Anterior cingulate cortex (tissue), 58 donors: ENCODE measurements at regions not wholly inside any gene's neighbourhood (a gene's known extent, or its start where the extent isn't known, plus 50 kb on each side); places are given as distances from the start of the nearest gene placed in this dataset.
A peak's percentile ranks its signal among the peaks of the same experiment; 100 is the strongest.
"Not testable (repeated sequence)": the region's sequence is repeated elsewhere in the genome, so short reads cannot be mapped to it uniquely, and the experiment has no call there.

ENCODE experiments used
- DNase-seq, 58 donors: peaks; one replicate each; lab custom pipeline; 2025; lab: John Stamatoyannopoulos, UW

DNA sequence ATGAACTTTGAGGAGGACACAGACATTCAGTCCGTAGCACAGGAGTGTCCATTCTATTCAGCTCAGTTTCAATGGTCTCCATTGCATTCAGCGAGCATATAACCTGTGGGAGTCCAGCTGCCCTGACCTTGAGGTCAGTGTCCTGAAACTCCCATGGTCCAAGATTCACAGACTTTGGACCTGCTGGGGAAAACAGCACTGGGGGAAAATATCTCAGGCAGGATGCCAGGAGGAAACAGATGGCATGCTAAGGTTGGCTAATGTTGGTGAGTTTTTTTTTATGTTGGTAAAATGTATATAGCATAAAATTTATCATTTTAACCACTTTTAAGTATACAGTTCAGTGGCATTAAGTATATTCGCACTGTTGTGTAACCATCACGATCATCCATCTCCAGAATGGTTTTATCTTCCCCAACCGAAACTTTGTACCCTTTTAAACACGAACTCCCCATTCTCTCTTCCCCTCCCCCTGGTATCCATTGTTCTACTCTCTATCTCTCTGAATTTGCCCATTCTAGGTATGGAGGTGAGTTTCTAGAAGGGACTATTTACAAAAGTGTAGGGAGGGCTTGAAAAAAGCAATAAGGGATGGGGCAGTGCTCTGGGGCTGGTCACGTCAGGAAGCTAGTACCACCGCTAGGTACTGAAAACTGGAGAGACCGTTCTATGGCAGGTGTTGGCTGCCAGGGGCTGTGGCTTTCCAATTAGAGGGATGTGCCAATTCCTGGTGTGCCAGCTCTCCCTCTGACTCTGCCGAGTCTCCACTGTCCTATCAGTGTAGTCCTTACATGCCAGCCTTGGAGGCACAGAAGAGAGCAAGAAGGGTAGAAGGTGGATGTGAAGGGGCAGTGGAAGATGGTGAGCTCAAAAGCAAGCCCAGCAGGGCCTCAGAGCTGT, 85.3 kb downstream of the FOXD2 start:
- DNase-seq = no peak

DNA sequence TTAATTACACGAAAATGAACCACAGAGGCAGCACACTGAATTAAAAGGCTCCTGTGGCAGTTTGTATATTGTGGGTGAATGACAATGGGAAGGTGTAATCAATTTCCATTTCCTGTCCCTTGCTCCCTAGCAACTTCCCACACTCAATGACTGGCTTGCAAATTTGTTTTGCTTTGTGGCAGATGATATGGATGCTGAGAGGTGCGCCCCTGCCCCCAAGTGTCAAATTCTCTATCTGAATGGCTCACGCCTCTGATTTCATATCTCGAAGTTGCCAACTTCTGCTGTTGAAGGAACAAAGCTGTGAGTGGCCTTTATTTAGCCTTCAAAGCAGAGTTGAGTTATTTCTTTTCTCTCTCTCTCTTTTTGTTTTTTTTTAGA, 86.0 kb downstream of the FOXD2 start:
- DNase-seq = no peak

GRCh38 chr1:47524272-47524671, 86.4 kb downstream of the FOXD2 start:
- DNase-seq = no peak

DNA sequence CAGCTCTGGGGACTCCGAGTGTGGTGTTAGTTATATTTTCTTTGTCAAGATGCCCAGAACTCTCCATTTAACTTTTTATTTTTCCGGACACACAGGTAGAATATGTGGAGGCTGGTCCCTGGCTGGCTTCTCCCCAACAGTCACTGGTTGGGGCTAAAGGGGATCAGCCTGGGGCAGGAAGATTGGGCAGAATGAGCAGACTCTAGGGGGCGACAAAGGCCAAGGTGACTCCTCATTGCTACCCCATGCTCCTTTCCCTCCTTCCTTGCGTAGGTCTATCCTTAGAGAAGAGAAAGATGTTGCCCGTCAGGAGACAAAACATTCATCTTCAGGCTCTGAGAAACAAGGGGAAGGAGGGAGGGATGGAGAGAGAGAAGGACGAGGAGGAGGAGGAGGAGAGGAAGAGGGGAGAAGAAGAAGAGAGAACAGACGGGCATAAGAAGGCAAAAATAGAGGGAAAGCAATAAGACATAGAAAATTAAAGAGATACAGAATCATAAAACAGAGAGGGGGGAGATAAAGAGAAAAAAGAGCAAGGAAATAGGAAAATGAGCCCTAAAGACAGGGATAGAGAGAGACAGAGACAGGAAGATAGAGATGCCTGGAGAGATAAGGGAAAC, 89.9 kb downstream of the FOXD2 start:
- no peak for DNase-seq

- no peak for DNase-seq
Observed at GRCh38 chr1:47529520-47530098, 91.8 kb downstream of the FOXD2 start.

GRCh38 chr1:47532921-47533792, 95.3 kb downstream of the FOXD2 start:
- DNase-seq = peak in 26 of 58 donors; percentile 5 to 42 (median 16)

GRCh38 chr1:47533793-47534328, 96.0 kb downstream of the FOXD2 start:
- no peak for DNase-seq

DNA sequence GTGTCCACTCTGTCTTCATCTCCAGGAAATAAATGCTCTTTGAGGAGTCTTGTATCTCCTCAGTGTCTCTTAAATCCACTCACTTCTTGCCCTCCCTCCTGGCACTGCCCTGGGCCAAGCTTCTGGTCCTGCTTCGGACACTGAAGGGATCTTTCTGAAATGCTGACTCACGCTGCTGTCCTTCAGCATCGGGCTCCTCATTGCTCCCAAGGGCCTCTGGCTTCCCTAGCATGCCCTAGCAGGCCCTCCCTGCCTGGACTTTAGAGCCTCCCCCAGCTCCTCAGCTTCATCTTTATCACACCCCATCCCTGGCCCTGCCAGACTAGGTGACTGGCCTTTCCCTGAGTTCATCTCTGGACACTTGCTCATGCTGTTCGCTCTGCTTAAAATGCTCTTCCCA, 96.6 kb downstream of the FOXD2 start:
- no peak for DNase-seq

- DNase-seq = no peak
Observed at GRCh38 chr1:47536646-47537118, 98.8 kb downstream of the FOXD2 start.

DNA sequence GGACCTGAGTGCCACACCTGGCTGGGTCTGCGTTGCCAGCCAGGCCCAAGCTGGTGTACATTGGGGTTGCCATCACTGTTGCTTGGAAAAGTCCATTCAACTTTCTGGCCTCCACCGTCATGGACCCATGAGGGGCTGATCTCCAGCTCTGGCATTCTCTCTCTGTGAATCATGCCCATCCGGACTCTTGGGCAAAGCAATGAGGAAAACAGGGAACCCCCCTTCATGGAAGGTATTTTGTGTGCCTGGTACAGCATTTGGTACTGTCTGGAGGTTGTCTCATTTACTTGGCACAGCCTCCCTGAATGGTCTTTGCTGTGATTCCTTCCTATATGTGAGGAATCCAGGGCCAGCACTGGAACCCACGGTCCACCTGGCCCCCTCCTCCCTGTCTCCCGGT, 99.4 kb downstream of the FOXD2 start:
- DNase-seq = no peak

DNA sequence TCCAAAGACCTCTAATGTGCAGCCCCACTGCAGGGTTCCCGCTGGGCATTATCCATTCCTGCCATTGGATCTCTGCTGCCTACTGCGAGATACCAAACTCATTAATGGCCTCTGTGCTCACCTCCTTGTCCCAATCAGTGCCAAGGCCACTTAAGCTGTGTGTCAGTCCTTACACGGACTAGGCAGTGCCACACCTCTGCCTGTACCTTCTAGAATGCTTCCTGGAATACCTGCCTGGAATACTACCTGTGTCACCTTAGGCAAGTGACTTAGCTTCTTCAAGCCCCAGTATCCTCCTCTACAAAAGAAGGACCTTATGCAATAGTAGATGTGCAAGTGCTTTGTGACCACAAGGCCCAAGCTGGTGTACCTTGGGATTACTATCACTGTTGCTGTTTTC, 100.1 kb downstream of the FOXD2 start:
- DNase-seq = no peak

DNA sequence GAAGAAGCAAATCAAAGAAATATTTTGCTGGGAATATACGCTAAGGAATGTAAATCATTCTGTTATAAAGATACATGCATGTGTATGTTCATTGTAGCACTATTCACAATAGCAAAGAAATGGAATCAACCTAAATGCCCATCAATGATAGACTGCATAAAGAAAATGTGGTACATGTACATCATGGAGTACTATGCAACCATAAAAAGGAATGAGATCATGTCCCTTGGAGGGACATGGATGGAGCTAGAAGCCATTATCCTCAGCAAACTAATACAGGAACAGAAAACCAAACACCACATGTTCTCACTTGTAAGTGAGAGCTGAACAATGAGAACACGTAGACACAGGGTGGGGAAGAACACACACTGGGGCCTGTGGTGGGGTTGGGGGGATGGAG, 100.7 kb downstream of the FOXD2 start:
- DNase-seq = not testable (repeated sequence)

- DNase-seq = not testable (repeated sequence)
Observed at GRCh38 chr1:47541705-47542104, 103.9 kb downstream of the FOXD2 start.

- not testable (repeated sequence) for DNase-seq
Observed at GRCh38 chr1:47543089-47543488, 105.2 kb downstream of the FOXD2 start.

- no peak for DNase-seq
Observed at GRCh38 chr1:47545912-47546483, 108.2 kb downstream of the FOXD2 start.

DNA sequence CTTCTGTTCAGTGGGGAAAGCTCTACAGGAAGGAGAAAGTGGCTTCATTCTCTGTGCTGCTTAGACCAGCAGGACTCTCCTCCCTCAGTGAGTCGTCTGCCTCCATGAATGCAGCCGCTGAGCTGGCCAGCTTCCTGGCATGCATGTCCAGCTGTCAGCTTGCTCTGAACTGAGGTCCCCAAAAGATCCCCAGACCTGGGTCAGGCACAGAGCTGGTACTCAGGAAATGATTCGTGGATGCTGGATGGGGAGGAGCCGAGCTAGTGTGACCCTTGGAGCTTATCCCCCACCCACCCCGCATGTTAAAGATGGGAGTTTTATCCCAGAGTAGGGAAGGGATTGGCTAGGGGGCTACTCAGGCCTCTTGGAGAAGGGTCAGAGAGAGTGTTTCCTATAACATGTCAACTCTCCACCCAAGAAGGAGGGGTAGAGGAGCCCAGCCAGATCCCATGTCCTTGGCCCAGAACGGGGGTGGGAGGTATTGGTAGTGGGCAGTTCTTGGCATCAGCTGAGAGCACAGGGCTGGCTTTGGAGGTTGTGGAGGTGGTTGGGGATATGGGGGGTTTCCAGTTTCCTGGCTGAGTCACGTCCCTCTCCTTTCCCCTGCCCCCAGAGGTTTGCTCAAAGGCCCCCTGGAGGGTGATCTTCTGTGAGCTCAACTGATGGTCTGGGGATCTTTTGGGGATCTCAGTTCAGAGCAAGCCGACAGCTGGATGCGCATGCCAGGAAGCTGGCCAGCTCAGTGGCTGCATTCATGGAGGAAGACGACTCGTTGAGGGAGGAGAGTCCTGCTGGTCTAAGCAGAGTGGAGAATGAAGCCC, 110.1 kb downstream of the FOXD2 start:
- DNase-seq = no peak

DNA sequence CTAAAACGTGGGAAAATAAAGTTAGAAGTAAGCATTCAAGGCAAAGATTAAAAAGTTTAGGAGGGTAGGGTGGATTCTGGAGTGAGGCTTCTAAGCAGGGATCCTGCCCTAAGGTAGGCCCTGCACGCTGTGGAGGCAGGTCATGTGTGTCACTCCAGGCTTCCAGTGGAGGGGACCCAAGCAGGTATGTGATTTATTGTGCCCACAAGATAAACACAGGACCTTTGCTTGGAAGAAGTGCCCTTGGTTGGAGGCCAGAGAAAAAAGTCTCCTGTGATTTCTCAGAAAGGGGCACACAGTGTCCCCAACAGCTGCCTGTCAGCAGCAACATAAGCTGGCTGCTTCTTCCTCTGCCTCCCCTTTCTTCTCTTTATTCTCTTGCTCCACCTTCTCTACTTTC, 110.8 kb downstream of the FOXD2 start:
- DNase-seq = no peak

DNA sequence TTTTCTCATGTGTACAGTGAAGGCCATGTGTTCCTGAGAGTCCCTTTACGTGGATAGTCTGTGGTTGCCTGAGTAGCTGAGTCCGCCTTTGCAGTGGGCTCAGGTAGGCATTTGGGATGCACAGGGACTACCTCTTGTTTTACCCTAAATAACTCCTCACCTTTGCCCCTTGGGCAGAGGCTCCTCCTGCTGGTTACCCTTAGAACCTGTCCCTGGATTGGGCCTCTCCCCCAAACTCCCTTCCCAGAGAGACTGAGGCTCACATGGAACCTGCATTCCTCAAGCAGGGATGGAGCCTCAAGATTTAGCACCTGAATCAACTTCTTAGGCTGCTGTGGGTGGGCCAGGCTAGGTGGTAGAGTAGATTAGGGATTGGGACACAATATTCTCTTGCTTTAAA, 111.7 kb downstream of the FOXD2 start:
- no peak for DNase-seq

DNA sequence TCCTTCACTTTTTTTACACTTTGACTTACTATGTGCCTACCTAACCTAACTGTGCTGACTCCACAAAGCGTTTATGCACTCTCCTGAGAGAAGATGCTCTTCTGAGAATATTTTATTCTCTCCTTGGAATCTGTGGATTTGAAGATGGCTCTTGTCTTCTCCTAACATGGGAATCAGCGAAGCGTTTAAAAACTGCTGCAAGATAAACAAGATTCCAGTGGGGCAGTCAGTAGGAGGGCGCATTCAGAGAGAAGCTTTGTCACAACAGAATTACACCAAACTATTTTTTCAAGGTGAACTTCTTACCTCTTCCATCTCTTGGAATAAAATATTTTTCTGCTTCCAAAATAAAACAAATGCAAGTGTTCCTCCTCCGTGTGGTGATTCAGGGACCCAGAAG, 113.1 kb downstream of the FOXD2 start:
- no peak for DNase-seq
